ENCODE measurements at regions not wholly inside any gene's neighbourhood (a gene's known extent, or its start where the extent isn't known, plus 50 kb on each side); places are given as distances from the start of the nearest gene placed in this dataset.

DNA sequence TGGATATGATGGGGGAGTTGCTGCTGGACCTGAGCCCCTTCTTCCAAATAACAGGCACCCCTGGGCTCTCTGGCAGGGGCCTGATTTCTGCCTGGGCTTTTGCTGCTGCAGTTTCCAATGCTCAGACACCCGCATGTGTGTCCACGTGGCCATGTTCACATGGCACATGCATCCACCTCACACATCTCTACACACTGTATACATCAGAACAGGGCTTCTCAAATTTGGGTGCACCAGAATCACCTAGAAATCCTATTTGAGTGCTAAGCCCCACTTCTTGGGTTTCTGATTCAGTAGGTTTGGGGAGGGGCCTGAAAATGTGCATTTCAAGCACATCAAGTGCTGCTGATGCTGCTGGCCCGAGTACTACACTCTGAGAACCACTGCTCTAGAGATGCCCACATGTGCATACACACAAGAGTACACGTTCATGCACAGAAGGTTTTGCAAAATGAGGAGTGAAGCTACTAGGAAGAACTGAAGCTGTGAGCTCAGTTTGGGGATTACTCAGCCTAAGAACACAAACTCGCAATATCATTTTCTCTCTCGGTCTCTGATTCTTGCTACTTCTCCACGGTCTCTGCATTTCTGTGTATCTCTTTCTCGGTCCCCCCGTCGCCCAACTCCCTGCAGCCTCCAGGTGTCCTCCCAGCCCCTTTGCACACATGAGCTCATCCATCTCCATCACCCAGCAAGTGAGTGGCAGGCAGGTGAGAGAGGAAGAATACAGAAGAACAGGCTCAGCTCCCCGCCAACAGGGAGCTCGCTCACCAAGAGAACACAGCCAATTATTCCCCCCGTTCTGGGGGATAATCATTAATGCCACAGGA, 97.0 kb downstream of the PCDH1 start:
- TF ChIP-seq, protein P1, sequence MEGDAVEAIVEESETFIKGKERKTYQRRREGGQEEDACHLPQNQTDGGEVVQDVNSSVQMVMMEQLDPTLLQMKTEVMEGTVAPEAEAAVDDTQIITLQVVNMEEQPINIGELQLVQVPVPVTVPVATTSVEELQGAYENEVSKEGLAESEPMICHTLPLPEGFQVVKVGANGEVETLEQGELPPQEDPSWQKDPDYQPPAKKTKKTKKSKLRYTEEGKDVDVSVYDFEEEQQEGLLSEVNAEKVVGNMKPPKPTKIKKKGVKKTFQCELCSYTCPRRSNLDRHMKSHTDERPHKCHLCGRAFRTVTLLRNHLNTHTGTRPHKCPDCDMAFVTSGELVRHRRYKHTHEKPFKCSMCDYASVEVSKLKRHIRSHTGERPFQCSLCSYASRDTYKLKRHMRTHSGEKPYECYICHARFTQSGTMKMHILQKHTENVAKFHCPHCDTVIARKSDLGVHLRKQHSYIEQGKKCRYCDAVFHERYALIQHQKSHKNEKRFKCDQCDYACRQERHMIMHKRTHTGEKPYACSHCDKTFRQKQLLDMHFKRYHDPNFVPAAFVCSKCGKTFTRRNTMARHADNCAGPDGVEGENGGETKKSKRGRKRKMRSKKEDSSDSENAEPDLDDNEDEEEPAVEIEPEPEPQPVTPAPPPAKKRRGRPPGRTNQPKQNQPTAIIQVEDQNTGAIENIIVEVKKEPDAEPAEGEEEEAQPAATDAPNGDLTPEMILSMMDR (IDR thresholded peaks at IDR 0.05 in 8 of 11, conservative IDR thresholded peaks at IDR 0.05 in 3 of 11), result no peak
- no peak for TF ChIP-seq POLR2A (IDR thresholded peaks at IDR 0.05)
- TF ChIP-seq POLR2AphosphoS5 (IDR thresholded peaks at IDR 0.05), result no peak
